ENCODE measurements at regions not wholly inside any gene's neighbourhood (a gene's known extent, or its start where the extent isn't known, plus 50 kb on each side); places are given as distances from the start of the nearest gene placed in this dataset.

DNA sequence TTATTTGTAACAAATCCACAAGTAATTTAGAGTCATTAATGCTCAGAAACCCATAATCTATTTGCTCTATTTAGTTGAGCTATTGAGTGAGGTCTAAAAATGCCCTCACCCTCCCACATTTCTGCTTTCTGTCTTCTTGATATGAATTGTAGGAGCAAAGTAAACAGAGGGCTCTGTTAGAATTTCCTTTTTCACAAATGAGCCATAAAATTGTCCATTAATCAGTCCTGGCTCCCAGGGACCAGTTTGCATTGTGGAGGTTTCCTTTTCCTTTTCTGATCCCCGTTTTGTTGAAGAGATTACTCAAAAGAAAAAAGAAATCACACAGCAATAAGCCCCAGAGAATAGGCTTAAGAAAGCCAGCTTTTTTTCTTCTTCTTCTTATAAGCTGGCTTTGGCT, 476.7 kb downstream of the EPHA4 start:
- TF ChIP-seq, protein P1, sequence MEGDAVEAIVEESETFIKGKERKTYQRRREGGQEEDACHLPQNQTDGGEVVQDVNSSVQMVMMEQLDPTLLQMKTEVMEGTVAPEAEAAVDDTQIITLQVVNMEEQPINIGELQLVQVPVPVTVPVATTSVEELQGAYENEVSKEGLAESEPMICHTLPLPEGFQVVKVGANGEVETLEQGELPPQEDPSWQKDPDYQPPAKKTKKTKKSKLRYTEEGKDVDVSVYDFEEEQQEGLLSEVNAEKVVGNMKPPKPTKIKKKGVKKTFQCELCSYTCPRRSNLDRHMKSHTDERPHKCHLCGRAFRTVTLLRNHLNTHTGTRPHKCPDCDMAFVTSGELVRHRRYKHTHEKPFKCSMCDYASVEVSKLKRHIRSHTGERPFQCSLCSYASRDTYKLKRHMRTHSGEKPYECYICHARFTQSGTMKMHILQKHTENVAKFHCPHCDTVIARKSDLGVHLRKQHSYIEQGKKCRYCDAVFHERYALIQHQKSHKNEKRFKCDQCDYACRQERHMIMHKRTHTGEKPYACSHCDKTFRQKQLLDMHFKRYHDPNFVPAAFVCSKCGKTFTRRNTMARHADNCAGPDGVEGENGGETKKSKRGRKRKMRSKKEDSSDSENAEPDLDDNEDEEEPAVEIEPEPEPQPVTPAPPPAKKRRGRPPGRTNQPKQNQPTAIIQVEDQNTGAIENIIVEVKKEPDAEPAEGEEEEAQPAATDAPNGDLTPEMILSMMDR (IDR thresholded peaks at IDR 0.05), result no peak
- DNase-seq (ENCODE audit: low spot score) (no peak), ATAC-seq (ENCODE audit: low FRiP score) (no peak)

DNA sequence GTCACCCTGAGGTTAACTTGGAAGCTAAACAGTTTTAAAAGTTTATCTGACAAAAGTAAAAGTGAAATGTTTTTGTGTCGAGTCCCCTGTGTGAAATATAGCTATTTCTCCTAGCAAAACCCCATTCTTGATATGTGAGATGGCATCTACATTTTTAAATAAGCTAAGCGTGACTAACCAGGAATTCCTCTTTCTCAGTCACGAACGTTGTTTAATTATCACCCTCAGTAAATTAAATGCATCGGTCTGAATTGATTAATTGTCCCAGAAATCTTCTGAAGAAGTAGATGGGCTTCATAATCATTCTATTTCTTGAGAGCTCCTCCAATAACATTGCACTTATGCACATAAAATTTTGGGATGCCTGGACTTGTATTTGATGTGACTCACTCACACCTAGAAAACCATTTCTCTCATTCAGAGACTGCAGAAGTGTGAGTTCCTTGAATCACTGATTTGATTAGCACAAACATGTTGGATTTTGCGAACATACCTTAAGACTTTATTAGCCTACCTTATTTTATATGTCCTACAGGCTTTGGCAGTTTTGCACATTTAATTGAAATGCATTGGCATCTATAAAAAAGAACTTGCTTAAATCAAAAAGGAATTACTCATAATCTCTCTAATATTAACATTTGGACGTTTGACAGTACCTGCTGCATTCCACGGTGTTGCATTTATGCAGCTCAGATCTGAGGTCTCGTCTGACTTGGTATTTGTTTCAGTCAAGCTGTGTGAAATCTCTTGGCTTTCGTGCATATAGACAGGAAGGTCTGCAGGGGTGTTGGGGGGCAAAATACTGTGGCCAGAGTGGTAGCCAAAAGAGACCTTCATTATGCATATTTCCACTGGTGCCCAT, 475.2 kb downstream of the EPHA4 start:
- TF ChIP-seq, protein P1 (IDR thresholded peaks at IDR 0.05), result no peak
- DNase-seq (ENCODE audit: low spot score) (no peak), ATAC-seq (ENCODE audit: low FRiP score) (no peak)

DNA sequence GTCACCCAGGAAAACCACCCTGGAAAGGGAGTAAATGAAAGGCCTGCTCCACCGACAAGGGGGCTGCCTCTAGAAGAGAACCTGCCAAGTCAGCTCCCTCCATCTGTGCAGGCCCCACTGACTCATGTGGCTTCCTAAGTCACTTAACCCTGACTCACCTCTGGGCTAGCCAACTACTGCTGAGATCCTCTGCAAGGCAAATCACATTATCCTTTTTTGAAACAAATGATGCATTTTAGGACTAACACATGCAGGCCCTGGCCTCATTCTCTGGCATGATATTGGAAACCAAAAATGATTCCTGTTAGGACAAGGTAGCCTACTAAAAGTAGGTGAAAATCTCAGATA, 474.6 kb downstream of the EPHA4 start:
- no peak for DNase-seq (ENCODE audit: low spot score)
- TF ChIP-seq, protein P1 (IDR thresholded peaks at IDR 0.05), result no peak
- ATAC-seq (ENCODE audit: low FRiP score), result no peak

DNA sequence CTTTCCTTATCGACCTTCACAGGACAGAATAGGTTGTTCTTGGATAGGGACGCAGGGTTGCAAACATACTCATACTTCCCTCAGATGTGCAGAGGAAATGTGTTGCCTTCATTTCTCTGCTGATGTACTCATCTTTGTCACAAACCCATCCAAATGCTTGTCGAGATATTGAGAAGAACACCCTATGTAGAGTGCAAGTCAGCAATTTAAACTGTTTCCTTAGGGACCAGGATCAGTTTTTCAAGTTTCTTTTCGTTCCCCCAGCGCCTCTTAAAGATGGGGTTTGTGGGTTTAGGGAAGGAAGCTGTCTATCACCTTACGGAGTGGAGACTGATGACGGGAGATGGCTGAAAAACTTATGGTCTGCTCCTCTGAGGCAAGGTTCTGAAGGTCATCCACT, 474.2 kb downstream of the EPHA4 start:
- DNase-seq (ENCODE audit: low spot score), result no peak
- no peak for ATAC-seq (ENCODE audit: low FRiP score)
- TF ChIP-seq, protein P1 (IDR thresholded peaks at IDR 0.05), result no peak

DNA sequence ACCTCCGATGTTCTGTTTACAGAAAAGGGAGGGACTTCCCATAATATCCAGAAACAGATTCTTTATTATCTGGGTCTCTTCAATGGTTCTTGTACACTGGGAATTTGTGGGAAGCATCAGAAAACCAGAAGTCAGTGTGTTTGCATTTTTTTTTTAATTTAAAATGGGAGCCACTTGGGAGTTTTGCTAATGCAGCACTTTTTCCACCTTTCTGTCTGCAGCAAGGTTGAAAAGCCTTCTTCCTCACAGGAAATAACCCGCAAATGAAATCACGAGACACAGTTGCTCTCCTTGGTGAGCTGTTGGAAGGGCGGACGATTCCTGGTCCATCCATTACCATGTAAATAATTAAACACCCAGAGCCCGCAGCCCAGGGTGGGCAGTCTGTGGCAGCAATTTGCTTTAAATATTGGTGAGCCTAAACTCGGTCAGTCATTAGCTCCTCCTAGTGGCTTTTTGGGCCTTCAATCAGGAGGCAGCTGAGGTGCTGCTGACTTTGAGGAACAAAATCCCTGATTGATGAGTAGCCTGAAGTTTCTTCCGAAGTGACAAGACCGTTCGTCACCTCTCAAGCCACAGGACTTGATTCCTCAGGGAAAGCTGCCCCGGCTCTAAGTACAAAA, 471.5 kb downstream of the EPHA4 start:
- DNase-seq (ENCODE audit: low spot score) (no peak), ATAC-seq (ENCODE audit: low FRiP score) (no peak)
- TF ChIP-seq, protein P1 (IDR thresholded peaks at IDR 0.05), result no peak

DNA sequence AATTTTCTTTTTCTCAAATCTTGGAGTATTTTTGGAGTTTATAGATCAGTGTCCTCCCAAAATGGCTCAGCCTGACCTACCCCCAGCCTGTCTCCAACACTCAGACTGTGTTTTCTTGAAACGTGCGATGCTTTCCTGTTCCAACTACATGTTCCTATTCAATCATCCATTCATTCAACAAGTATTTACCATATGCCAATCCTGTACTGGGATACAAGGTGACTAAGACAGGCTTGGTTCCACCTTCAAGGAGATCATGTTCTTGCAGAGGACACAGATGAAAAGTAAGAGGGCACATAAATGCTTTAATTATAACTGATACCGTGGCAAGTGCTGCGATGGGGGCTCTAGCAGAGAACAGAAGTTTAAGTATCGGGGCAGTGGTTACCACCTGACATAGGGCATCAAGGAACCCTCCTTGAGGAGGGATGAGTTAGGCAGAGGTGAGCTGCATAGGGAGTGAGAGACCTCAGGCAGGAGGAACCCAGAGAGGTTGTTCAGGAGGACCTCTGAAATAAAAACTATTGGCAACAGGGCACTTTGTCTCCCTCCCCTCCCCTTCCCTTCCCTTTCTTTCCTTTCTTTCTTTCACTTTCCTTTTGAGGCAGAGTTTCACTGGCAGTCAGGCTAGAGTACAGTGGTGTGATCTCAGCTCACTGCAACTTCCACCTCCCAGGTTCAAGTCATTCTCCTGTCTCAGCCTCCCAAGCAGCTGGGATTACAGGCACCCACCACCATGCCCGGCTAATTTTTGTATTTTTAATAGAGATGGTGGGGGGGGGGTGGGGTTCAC, 469.0 kb downstream of the EPHA4 start:
- ATAC-seq (ENCODE audit: low FRiP score) (no peak), DNase-seq (ENCODE audit: low spot score) (no peak)
- TF ChIP-seq, protein P1 (IDR thresholded peaks at IDR 0.05), result no peak

All from omental fat pad (tissue), 3 donors.